PFSK-1 (cell line): ENCODE measurements at regions not wholly inside any gene's neighbourhood (a gene's known extent, or its start where the extent isn't known, plus 50 kb on each side); places are given as distances from the start of the nearest gene placed in this dataset.

Source experiments
- POLR2AphosphoS5 ChIP-seq: IDR thresholded peaks from 2 replicates; pipeline ENCODE4 v1.6.1; 2012; ENCODE audit warnings: low read depth, mild to moderate bottlenecking, control low read depth, low read length, moderate library complexity
- TF ChIP-seq, protein P1 (sequence below), 2 experiments: IDR thresholded peaks; 2 replicates each; pipeline versions ENCODE4 v1.6.1 to v1.8.0; 2011 to 2012; ENCODE audit warnings: low read depth in 2 of 2, low read length in 2 of 2, control low read depth in 1 of 2, inconsistent platforms in 1 of 2, mild to moderate bottlenecking in 1 of 2, moderate library complexity in 1 of 2; ENCODE audit not compliant: insufficient read depth in 1 of 2

- TF ChIP-seq POLR2AphosphoS5, result no peak
- TF ChIP-seq, protein P1, sequence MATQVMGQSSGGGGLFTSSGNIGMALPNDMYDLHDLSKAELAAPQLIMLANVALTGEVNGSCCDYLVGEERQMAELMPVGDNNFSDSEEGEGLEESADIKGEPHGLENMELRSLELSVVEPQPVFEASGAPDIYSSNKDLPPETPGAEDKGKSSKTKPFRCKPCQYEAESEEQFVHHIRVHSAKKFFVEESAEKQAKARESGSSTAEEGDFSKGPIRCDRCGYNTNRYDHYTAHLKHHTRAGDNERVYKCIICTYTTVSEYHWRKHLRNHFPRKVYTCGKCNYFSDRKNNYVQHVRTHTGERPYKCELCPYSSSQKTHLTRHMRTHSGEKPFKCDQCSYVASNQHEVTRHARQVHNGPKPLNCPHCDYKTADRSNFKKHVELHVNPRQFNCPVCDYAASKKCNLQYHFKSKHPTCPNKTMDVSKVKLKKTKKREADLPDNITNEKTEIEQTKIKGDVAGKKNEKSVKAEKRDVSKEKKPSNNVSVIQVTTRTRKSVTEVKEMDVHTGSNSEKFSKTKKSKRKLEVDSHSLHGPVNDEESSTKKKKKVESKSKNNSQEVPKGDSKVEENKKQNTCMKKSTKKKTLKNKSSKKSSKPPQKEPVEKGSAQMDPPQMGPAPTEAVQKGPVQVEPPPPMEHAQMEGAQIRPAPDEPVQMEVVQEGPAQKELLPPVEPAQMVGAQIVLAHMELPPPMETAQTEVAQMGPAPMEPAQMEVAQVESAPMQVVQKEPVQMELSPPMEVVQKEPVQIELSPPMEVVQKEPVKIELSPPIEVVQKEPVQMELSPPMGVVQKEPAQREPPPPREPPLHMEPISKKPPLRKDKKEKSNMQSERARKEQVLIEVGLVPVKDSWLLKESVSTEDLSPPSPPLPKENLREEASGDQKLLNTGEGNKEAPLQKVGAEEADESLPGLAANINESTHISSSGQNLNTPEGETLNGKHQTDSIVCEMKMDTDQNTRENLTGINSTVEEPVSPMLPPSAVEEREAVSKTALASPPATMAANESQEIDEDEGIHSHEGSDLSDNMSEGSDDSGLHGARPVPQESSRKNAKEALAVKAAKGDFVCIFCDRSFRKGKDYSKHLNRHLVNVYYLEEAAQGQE (IDR thresholded peaks at IDR 0.05; ENCODE audit: insufficient read depth in 1 of 2, low read depth in 2 of 2, low read length in 2 of 2), result no peak
Observed at GRCh38 chr1:218589487-218589886, 244.4 kb downstream of the TGFB2 start.
